Heart left ventricle (tissue), 13 donors: ENCODE measurements at regions not wholly inside any gene's neighbourhood (a gene's known extent, or its start where the extent isn't known, plus 50 kb on each side); places are given as distances from the start of the nearest gene placed in this dataset.

Experiments
- CTCF ChIP-seq, 12 donors: fragments of 200-600 bp; sonication (generic) in 4 of 12; IDR thresholded peaks; one replicate each; pipeline versions ENCODE4 v1.5.0 to v1.8.0; 2018 to 2022; ENCODE audit warnings: antibody characterized with exemption in 12 of 12, mild to moderate bottlenecking in 5 of 12
- POLR2A ChIP-seq, 2 donors: fragments of 450-650 bp; IDR thresholded peaks; one replicate each; pipeline ENCODE4 v1.6.1; 2017; ENCODE audit warnings: antibody characterized with exemption in 2 of 2, mild to moderate bottlenecking in 2 of 2, moderate library complexity in 2 of 2
- donor health status: ischemic (EF 13 %, LVEDD 7.1; RV severe dilation, severe dysfunction).
- donor health status: DM: no; HTN: yes; CAD: no.
- donor health status: DM: no; HTN: no; CAD: no.
- donor health status: ischemic (EF 25% LVEDD 6.9; RV normal size, moderate dysfunction).
- donor health status: ischemic (EF 25% LVEDD 5.7; RV mildly dilated, moderate dysfunction).
- donor health status: ischemic (EF 35%, LVEDD 5.7; RV mildly dilated, moderate dysfunction).
- donor health status: nonischemic (EF 11% LVEDD 7.7; RV severe dilation, severe dysfunction).
- donor health status: DM: yes; HTN: yes; CAD: no.
- donor health status: PGD.
- donor health status: ischemic (EF 29% LVEDD 5.4; RV normal size, mild dysfunction).
- donor health status: nonischemic (EF 23%, LVEDD 6.1; RV moderate dilation, normal function).

DNA sequence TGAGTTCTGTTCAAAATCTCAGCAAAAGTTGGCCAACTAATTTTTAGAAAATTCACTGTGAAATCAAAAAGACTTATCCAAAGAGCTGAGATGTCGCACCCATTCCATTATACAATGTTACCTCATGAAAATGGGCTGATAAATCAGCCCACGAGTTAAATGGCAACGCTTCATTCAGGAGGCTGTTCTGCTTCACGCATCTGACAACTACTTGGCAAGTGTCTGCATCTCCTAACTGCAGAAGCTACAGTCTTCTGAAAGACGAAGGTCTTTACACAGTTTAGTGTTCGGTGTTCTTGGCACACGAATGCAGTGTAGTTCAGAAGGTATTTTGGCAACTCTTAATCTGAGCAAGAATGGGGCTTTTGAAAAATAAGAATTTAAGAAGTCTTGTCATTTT, 166.6 kb upstream of the DKK2 start:
- TF ChIP-seq POLR2A (IDR thresholded peaks at IDR 0.05) (no peak), CTCF (IDR thresholded peaks at IDR 0.05) (no peak)
